OCI-LY7 (cell line): ENCODE measurements at regions not wholly inside any gene's neighbourhood (a gene's known extent, or its start where the extent isn't known, plus 50 kb on each side); places are given as distances from the start of the nearest gene placed in this dataset.

Source experiments
- CTCF ChIP-seq: fragments of 200-600 bp; sonication (generic); conservative IDR thresholded peaks from 2 replicates; pipeline ENCODE4 v1.5.1; 2014; ENCODE audit warnings: mild to moderate bottlenecking, antibody characterized with exemption, low read length, moderate library complexity, mixed read lengths
- EZH2phosphoT487 ChIP-seq: fragments of 200-600 bp; sonication (generic); IDR thresholded peaks from 2 replicates; pipeline ENCODE4 v1.6.1; 2018; ENCODE audit warnings: low read depth, borderline replicate concordance, mild to moderate bottlenecking, mixed run types, antibody characterized with exemption, low read length, moderate library complexity, mixed read lengths

- TF ChIP-seq CTCF (peak; percentile 62), EZH2phosphoT487 (no peak)
These were observed 557.2 kb downstream of the BUD13 start for GRCh38 chr11:116215471-116216113.
